SK-N-SH (cell line): ENCODE measurements at regions not wholly inside any gene's neighbourhood (a gene's known extent, or its start where the extent isn't known, plus 50 kb on each side); places are given as distances from the start of the nearest gene placed in this dataset.

Source experiments
- CTCF ChIA-PET: fragments of 300-600, 350-600 bp; formaldehyde crosslinking; extraction: SDS; loops from one replicate; lab custom pipeline; 2021; lab: Yijun Ruan, JAX
- POLR2A ChIA-PET: fragments of 350-600 bp; sonication (Branson Sonifier 250); formaldehyde crosslinking; extraction: SDS; loops from one replicate; lab custom pipeline; 2020; ENCODE audit warnings: antibody characterized with exemption, inconsistent platforms; lab: Yijun Ruan, JAX
- DNase-seq: peaks from one replicate; pipeline ENCODE4 v3.0.0; 2012
- H2AFZ ChIP-seq: fragments of 200-600 bp; sonication (generic); 2 replicates; pipeline ENCODE4 v1.8.1; 2016; ENCODE audit warnings: antibody characterized with exemption, mild to moderate bottlenecking, low read depth
- H3F3A ChIP-seq: fragments of 200-600 bp; sonication (generic); replicated peaks from 2 replicates; pipeline ENCODE3; 2016; ENCODE audit warnings: antibody characterized with exemption, mild to moderate bottlenecking; ENCODE audit not compliant: insufficient read depth
- H3K27ac ChIP-seq, 2 experiments: fragments of 200-500 bp in 1 of 2; fragments of 200-600 bp in 1 of 2; sonication (Bioruptor generic) in 1 of 2; sonication (generic), shearing (Covaris generic) in 1 of 2; 2 replicates each; pipeline versions ENCODE4 v1.5.1 to v1.6.1; 2014 to 2016; ENCODE audit warnings: low read depth in 2 of 2, inconsistent platforms in 1 of 2, low read length in 1 of 2, mild to moderate bottlenecking in 1 of 2, mixed read lengths in 1 of 2
- H3K27me3 ChIP-seq: fragments of 200-600 bp; sonication (generic), shearing (Covaris generic); 2 replicates; pipeline ENCODE4 v1.6.1; 2016; ENCODE audit warnings: mixed run types; ENCODE audit not compliant: insufficient read depth
- H3K36me3 ChIP-seq, 2 experiments: fragments of 200-500 bp in 1 of 2; fragments of 200-600 bp in 1 of 2; sonication (Bioruptor generic) in 1 of 2; sonication (generic) in 1 of 2; replicated peaks in 1 of 2; 2 replicates each; pipeline versions ENCODE3 to v1.5.1; 2014 to 2016; ENCODE audit warnings: low read length in 1 of 2, mild to moderate bottlenecking in 1 of 2; ENCODE audit not compliant: insufficient read depth in 2 of 2, control insufficient read depth in 1 of 2
- H3K4me1 ChIP-seq, 2 experiments: fragments of 200-500 bp in 1 of 2; fragments of 200-600 bp in 1 of 2; sonication (Bioruptor generic) in 1 of 2; sonication (generic), shearing (Covaris generic) in 1 of 2; 2 replicates each; pipeline versions ENCODE4 v1.5.1 to v1.6.1; 2014 to 2016; ENCODE audit warnings: low read depth in 1 of 2, low read length in 1 of 2, mixed run types in 1 of 2; ENCODE audit not compliant: insufficient read depth in 2 of 2, control insufficient read depth in 1 of 2
- H3K4me2 ChIP-seq: fragments of 200-600 bp; sonication (generic), shearing (Covaris generic); 2 replicates; pipeline ENCODE4 v1.6.1; 2017; ENCODE audit warnings: mixed run types
- H3K4me3 ChIP-seq, 2 experiments: fragments of 200-500 bp in 1 of 2; fragments of 200-600 bp in 1 of 2; sonication (Bioruptor generic) in 1 of 2; sonication (generic), shearing (Covaris generic) in 1 of 2; 2 replicates each; pipeline versions ENCODE4 v1.5.1 to v1.8.1; 2014 to 2016; ENCODE audit warnings: low read depth in 2 of 2, inconsistent platforms in 1 of 2, low read length in 1 of 2, mild to moderate bottlenecking in 1 of 2, mixed read lengths in 1 of 2, moderate library complexity in 1 of 2
- H3K79me2 ChIP-seq: fragments of 200-600 bp; sonication (generic); 2 replicates; pipeline ENCODE4 v1.8.1; 2017; ENCODE audit warnings: mild to moderate bottlenecking; ENCODE audit not compliant: insufficient read depth
- H3K9ac ChIP-seq: fragments of 200-600 bp; sonication (generic); 2 replicates; pipeline ENCODE4 v1.6.1; 2017; ENCODE audit warnings: mixed run types
- H3K9me2 ChIP-seq: fragments of 200-600 bp; sonication (generic); 2 replicates; pipeline ENCODE4 v1.6.1; 2017; ENCODE audit warnings: mixed run types
- H3K9me3 ChIP-seq: fragments of 200-600 bp; sonication (generic); 2 replicates; pipeline ENCODE4 v1.6.1; 2017; ENCODE audit warnings: mixed run types, mild to moderate bottlenecking, moderate library complexity
- H4K20me1 ChIP-seq: fragments of 200-600 bp; sonication (generic); 2 replicates; pipeline ENCODE4 v1.6.1; 2017; ENCODE audit warnings: mild to moderate bottlenecking, mixed run types; ENCODE audit not compliant: insufficient read depth
- CHD2 ChIP-seq: fragments of 150-350 bp; IDR thresholded peaks from 2 replicates; pipeline ENCODE4 v1.6.1; 2018; ENCODE audit warnings: low read length; ENCODE audit not compliant: partially characterized antibody
- CTCF ChIP-seq: fragments of 200-600 bp; sonication (generic); IDR thresholded peaks from 2 replicates; pipeline ENCODE4 v1.6.1; 2017; ENCODE audit warnings: antibody characterized with exemption, mild to moderate bottlenecking, moderate library complexity
- EP300 ChIP-seq, 2 experiments: IDR thresholded peaks; 2 replicates each; pipeline versions ENCODE4 v1.4.0 to v1.6.1; 2012; ENCODE audit warnings: borderline replicate concordance in 1 of 2, low read depth in 1 of 2, low read length in 1 of 2
- FOXM1 ChIP-seq: IDR thresholded peaks from 2 replicates; pipeline ENCODE4 v1.4.0; 2012; ENCODE audit warnings: low read depth, mild to moderate bottlenecking
- GABPA ChIP-seq: IDR thresholded peaks from 2 replicates; pipeline ENCODE4 v1.4.0; 2012; ENCODE audit warnings: low read depth, mild to moderate bottlenecking
- IRF3 ChIP-seq: fragments of 150-350 bp; IDR thresholded peaks from 2 replicates; pipeline ENCODE4 v1.6.1; 2016; ENCODE audit warnings: mild to moderate bottlenecking, low read depth, low read length
- MAX ChIP-seq: IDR thresholded peaks from 2 replicates; pipeline ENCODE4 v1.4.0; 2012; ENCODE audit warnings: low read depth
- NRF1 ChIP-seq: IDR thresholded peaks from 2 replicates; pipeline ENCODE4 v1.6.1; 2012; ENCODE audit warnings: low read depth, mild to moderate bottlenecking, low read length
- POLR2AphosphoS5 ChIP-seq: IDR thresholded peaks from 2 replicates; pipeline ENCODE4 v1.6.1; 2012; ENCODE audit warnings: low read depth, low read length
- RAD21 ChIP-seq: IDR thresholded peaks from 2 replicates; pipeline ENCODE4 v1.6.1; 2012; ENCODE audit warnings: mild to moderate bottlenecking, low read length
- RCOR1 ChIP-seq: fragments of 150-350 bp; IDR thresholded peaks from 2 replicates; pipeline ENCODE4 v1.6.1; 2017; ENCODE audit warnings: antibody characterized with exemption, low read length
- REST ChIP-seq: IDR thresholded peaks from 2 replicates; pipeline ENCODE4 v1.6.1; 2012; ENCODE audit warnings: mild to moderate bottlenecking, low read depth, low read length, moderate library complexity
- SIN3A ChIP-seq: IDR thresholded peaks from 2 replicates; pipeline ENCODE4 v1.6.1; 2012; ENCODE audit warnings: low read depth, mild to moderate bottlenecking, low read length, moderate library complexity, borderline replicate concordance
- SMC3 ChIP-seq: IDR thresholded peaks from 2 replicates; pipeline ENCODE4 v1.6.1; 2012; ENCODE audit warnings: low read depth, low read length, improper control_type of control experiment
- USF1 ChIP-seq: IDR thresholded peaks from 2 replicates; pipeline ENCODE4 v1.4.0; 2012; ENCODE audit warnings: low read depth, borderline replicate concordance
- USF2 ChIP-seq: fragments of 150-350 bp; IDR thresholded peaks from 2 replicates; pipeline ENCODE4 v1.6.1; 2017; ENCODE audit warnings: antibody characterized with exemption, low read length, low read depth, borderline replicate concordance
- WGBS: methylation state at CpG from one replicate; pipeline ENCODE4 v1.1.6; 2017; ENCODE audit warnings: low lambda C conversion rate; 5-methylcytosine and 5-hydroxymethylcytosine counted together

- no peaks in the 10 kb centered on the region for H4K20me1 ChIP-seq
- no peak overlapping the region for H3K27ac ChIP-seq
- H3K79me2 ChIP-seq: no peaks in the 10 kb centered on the region
- no peak overlapping the region; a peak in 1 of 4 replicates for H3K4me3 ChIP-seq
- H3K9ac ChIP-seq: no peak overlapping the region
- peaks cover 30% of the 10 kb centered on the region; the same call in 1 of the 2 replicates for H3K27me3 ChIP-seq
- WGBS: 41% methylated on average over 2 of the region's 2 CpGs
- no peaks in the 10 kb centered on the region for H3K9me2 ChIP-seq
- no peak overlapping the region for H2AFZ ChIP-seq
- ChIA-PET POLR2A (no interaction called here), CTCF (interaction anchor here (1.8 kb wide), 2 partner anchors 34 to 41 kb away, joined by 3 to 5 read pairs; no protein-coding TSS in a partner anchor)
- H3K4me2 ChIP-seq: no peak overlapping the region; the same call in 1 of the 2 replicates
- no peaks in the 10 kb centered on the region for H3K4me1 ChIP-seq
- no peaks in the 10 kb centered on the region for H3K9me3 ChIP-seq
- H3K36me3 ChIP-seq: no peaks in the 10 kb centered on the region
- DNase-seq: no peak
- no peak for TF ChIP-seq NRF1
- H3F3A ChIP-seq: no peaks in the 10 kb centered on the region
These were observed 56.0 kb upstream of the ESX1 start for GRCh38 chrX:104310657-104311254.

- TF ChIP-seq USF2: no peak
- TF ChIP-seq POLR2AphosphoS5: no peak
- 0 out of 2 replicates have a peak, but pooled peaks have one; percentile 2 for TF ChIP-seq SMC3
- TF ChIP-seq REST: no peak
- no peak for TF ChIP-seq CHD2
- no peak for TF ChIP-seq GABPA
- no peak for TF ChIP-seq RCOR1
- no peak for TF ChIP-seq EP300 (IDR thresholded peaks at IDR 0.05; ENCODE audit: borderline replicate concordance in 1 of 2, low read depth in 1 of 2, low read length in 1 of 2)
- TF ChIP-seq MAX: no peak
- no peak for TF ChIP-seq USF1
- TF ChIP-seq FOXM1: no peak
- peak; percentile 56 for TF ChIP-seq CTCF
- TF ChIP-seq RAD21: peak; percentile 44
- TF ChIP-seq IRF3: no peak
- no peak for TF ChIP-seq SIN3A
- CTCF ChIA-PET: interaction anchor here (0.9 to 1.8 kb wide), 4 partner anchors 11 to 40 kb away, joined by 3 to 5 read pairs (median 4); no protein-coding TSS in a partner anchor
- peak overlapping the region; percentile 69 for H3K4me2 ChIP-seq
- H3K27me3 ChIP-seq: peaks cover 36% of the 10 kb centered on the region
- H3K9ac ChIP-seq: no peak overlapping the region
- H3K79me2 ChIP-seq: no peaks in the 10 kb centered on the region
- POLR2A ChIA-PET: no interaction called here
- no peaks in the 10 kb centered on the region for H4K20me1 ChIP-seq
- H3K4me3 ChIP-seq: peak overlapping the region; percentile 15 to 54; a peak in 2 of 4 replicates
- 5% methylated on average over 12 of the region's 12 CpGs for WGBS
- H3K9me2 ChIP-seq: no peaks in the 10 kb centered on the region
- H2AFZ ChIP-seq: no peak overlapping the region
- no peak overlapping the region for H3K27ac ChIP-seq
- H3K36me3 ChIP-seq: no peaks in the 10 kb centered on the region
- peak; percentile 7 for DNase-seq
- H3K4me1 ChIP-seq: no peaks in the 10 kb centered on the region
- no peaks in the 10 kb centered on the region for H3F3A ChIP-seq
- H3K9me3 ChIP-seq: no peaks in the 10 kb centered on the region
These were observed 55.4 kb upstream of the ESX1 start for GRCh38 chrX:104310090-104310489.
